ENCODE measurements at regions not wholly inside any gene's neighbourhood (a gene's known extent, or its start where the extent isn't known, plus 50 kb on each side); places are given as distances from the start of the nearest gene placed in this dataset.

DNA sequence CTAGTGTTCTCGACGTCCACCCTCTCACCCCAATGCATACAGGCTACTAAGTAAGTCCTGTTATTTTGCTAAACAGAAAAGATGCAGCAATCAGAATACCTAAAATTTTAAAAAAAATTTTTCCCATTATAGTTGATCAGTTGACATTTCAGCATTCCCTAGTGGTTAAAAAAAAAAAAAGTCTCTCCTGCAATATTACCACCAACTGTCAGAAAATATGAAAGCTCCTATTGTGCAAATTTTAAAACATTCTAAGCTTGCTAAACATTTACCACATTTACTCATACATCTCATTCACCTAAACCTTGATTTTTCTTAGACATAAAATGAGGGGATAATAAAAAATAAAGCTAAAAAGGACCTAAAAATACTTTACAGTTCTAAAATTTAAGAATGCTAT is 165.6 kb downstream of the AVL9 start:
- TF ChIP-seq SMC3 (IDR thresholded peaks at IDR 0.05; ENCODE audit: low read depth, low read length), result no peak
- TF ChIP-seq YY1 (IDR thresholded peaks at IDR 0.05; ENCODE audit: low read depth), result no peak
- TF ChIP-seq EP300 (IDR thresholded peaks at IDR 0.05; ENCODE audit: borderline replicate concordance in 1 of 2, low read depth in 1 of 2, low read length in 1 of 2), result no peak
- TF ChIP-seq, protein P1, sequence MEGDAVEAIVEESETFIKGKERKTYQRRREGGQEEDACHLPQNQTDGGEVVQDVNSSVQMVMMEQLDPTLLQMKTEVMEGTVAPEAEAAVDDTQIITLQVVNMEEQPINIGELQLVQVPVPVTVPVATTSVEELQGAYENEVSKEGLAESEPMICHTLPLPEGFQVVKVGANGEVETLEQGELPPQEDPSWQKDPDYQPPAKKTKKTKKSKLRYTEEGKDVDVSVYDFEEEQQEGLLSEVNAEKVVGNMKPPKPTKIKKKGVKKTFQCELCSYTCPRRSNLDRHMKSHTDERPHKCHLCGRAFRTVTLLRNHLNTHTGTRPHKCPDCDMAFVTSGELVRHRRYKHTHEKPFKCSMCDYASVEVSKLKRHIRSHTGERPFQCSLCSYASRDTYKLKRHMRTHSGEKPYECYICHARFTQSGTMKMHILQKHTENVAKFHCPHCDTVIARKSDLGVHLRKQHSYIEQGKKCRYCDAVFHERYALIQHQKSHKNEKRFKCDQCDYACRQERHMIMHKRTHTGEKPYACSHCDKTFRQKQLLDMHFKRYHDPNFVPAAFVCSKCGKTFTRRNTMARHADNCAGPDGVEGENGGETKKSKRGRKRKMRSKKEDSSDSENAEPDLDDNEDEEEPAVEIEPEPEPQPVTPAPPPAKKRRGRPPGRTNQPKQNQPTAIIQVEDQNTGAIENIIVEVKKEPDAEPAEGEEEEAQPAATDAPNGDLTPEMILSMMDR (IDR thresholded peaks at IDR 0.05), result no peak; the same call in 1 of the 2 replicates
- no peak for TF ChIP-seq POLR2AphosphoS5 (IDR thresholded peaks at IDR 0.05; ENCODE audit: low read depth, low read length)
- TF ChIP-seq, protein P2, sequence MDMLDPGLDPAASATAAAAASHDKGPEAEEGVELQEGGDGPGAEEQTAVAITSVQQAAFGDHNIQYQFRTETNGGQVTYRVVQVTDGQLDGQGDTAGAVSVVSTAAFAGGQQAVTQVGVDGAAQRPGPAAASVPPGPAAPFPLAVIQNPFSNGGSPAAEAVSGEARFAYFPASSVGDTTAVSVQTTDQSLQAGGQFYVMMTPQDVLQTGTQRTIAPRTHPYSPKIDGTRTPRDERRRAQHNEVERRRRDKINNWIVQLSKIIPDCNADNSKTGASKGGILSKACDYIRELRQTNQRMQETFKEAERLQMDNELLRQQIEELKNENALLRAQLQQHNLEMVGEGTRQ (IDR thresholded peaks at IDR 0.05; ENCODE audit: borderline replicate concordance, low read depth, low read length), result no peak
- no peak for TF ChIP-seq NRF1 (IDR thresholded peaks at IDR 0.05; ENCODE audit: low read depth, low read length)
- TF ChIP-seq, protein P3, sequence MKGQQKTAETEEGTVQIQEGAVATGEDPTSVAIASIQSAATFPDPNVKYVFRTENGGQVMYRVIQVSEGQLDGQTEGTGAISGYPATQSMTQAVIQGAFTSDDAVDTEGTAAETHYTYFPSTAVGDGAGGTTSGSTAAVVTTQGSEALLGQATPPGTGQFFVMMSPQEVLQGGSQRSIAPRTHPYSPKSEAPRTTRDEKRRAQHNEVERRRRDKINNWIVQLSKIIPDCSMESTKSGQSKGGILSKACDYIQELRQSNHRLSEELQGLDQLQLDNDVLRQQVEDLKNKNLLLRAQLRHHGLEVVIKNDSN (IDR thresholded peaks at IDR 0.05; ENCODE audit: borderline replicate concordance, low read depth), result no peak
- TF ChIP-seq, protein P4, sequence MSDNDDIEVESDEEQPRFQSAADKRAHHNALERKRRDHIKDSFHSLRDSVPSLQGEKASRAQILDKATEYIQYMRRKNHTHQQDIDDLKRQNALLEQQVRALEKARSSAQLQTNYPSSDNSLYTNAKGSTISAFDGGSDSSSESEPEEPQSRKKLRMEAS (IDR thresholded peaks at IDR 0.05; ENCODE audit: low read depth), result no peak
- no peak for TF ChIP-seq ELF1 (IDR thresholded peaks at IDR 0.05)
- TF ChIP-seq MXI1 (IDR thresholded peaks at IDR 0.05; ENCODE audit: low read depth, low read length), result no peak
- no peak for TF ChIP-seq RAD21 (IDR thresholded peaks at IDR 0.05; ENCODE audit: low read length)
- no peak for TF ChIP-seq RXRA (IDR thresholded peaks at IDR 0.05; ENCODE audit: borderline replicate concordance, low read depth)
- no peak for TF ChIP-seq MEF2A (IDR thresholded peaks at IDR 0.05; ENCODE audit: borderline replicate concordance, low read depth)
